Lung (tissue), 11 donors: ENCODE measurements at regions not wholly inside any gene's neighbourhood (a gene's known extent, or its start where the extent isn't known, plus 50 kb on each side); places are given as distances from the start of the nearest gene placed in this dataset.

Experiments used
- ATAC-seq: fragments of 200-7000 bp; cut with Tn5 transposase; one replicate; pipeline ENCODE4 v1.9.1; 2020; ENCODE audit warnings: moderate number of reproducible peaks; ENCODE audit not compliant: insufficient read depth, low FRiP score
- DNase-seq, 3 donors: peaks; one replicate each; pipeline ENCODE4 v3.0.0-alpha.2; 2013 to 2017
- H3K27ac ChIP-seq, 2 donors: one replicate each; pipeline ENCODE4 v1.5.1; 2013; ENCODE audit warnings: mild to moderate bottlenecking in 2 of 2, moderate library complexity in 2 of 2, control low read depth in 1 of 2, inconsistent platforms in 1 of 2, low read depth in 1 of 2, low read length in 1 of 2
- H3K27me3 ChIP-seq, 3 donors: one replicate each; pipeline ENCODE4 v1.5.1; 2013; ENCODE audit warnings: low read length in 2 of 3; ENCODE audit not compliant: control insufficient read depth in 3 of 3, insufficient read depth in 3 of 3
- H3K36me3 ChIP-seq, 4 donors: one replicate each; pipeline ENCODE4 v1.5.1; 2013; ENCODE audit warnings: low read length in 4 of 4, mild to moderate bottlenecking in 1 of 4, moderate library complexity in 1 of 4; ENCODE audit not compliant: control insufficient read depth in 4 of 4, insufficient read depth in 4 of 4
- H3K4me1 ChIP-seq, 5 donors: one replicate each; pipeline ENCODE4 v1.5.1; 2013; ENCODE audit warnings: low read length in 5 of 5, mild to moderate bottlenecking in 2 of 5, moderate library complexity in 1 of 5; ENCODE audit not compliant: control insufficient read depth in 5 of 5, insufficient read depth in 5 of 5
- H3K4me3 ChIP-seq: one replicate; pipeline ENCODE4 v1.5.1; 2013; ENCODE audit warnings: mild to moderate bottlenecking, control low read depth, moderate library complexity
- H3K9ac ChIP-seq, 2 donors: one replicate each; pipeline ENCODE4 v1.5.1; 2013; ENCODE audit warnings: low read length in 2 of 2, control low read depth in 1 of 2; ENCODE audit not compliant: insufficient read depth in 1 of 2
- H3K9me3 ChIP-seq, 4 donors: one replicate each; pipeline ENCODE4 v1.5.1; 2013; ENCODE audit warnings: low read length in 3 of 4, mild to moderate bottlenecking in 1 of 4, moderate library complexity in 1 of 4; ENCODE audit not compliant: control insufficient read depth in 4 of 4, insufficient read depth in 3 of 4
- CTCF ChIP-seq: IDR thresholded peaks from 2 replicates; pipeline ENCODE4 v1.5.1; 2012; ENCODE audit warnings: mild to moderate bottlenecking; ENCODE audit errors: control extremely low read depth, extremely low read depth
- WGBS, 2 donors: extraction: QIAGEN DNeasy Blood & Tissue Kit; methylation state at CpG; one replicate each; pipeline ENCODE4 v1.1.7; 2013; 5-methylcytosine and 5-hydroxymethylcytosine counted together
- donor health status: control.
- donor health status: control.
- donor health status: Bipolar disorder and iron deficiency.
- donor health status: healthy.
- donor health status: DM: yes; HTN: yes; CAD: no.

GRCh38 chr1:117686907-117687306, 81.1 kb downstream of the TENT5C start:
- TF ChIP-seq CTCF, result no peak
- no peak for DNase-seq
- H3K4me1 ChIP-seq, result peaks cover 0 to 3% (median 0%) of the 10 kb centered on the region in 5 donors
- H3K4me3 ChIP-seq, result no peak overlapping the region
- no peak overlapping the region for H3K9ac ChIP-seq
- no peaks in the 10 kb centered on the region for H3K36me3 ChIP-seq
- H3K9me3 ChIP-seq, result no peaks in the 10 kb centered on the region
- no peak overlapping the region for H3K27ac ChIP-seq
- no peak for ATAC-seq
- peaks cover 0 to 2% (median 0%) of the 10 kb centered on the region in 3 donors for H3K27me3 ChIP-seq
- 70 to 82% methylated on average over 2 of the region's 2 CpGs for WGBS, 2 donors

- no peak for ATAC-seq
- peaks cover 0 to 3% (median 0%) of the 10 kb centered on the region in 5 donors for H3K4me1 ChIP-seq
- 68 to 81% methylated on average over 4 of the region's 4 CpGs for WGBS, 2 donors
- no peak overlapping the region for H3K4me3 ChIP-seq
- peaks cover 0 to 2% (median 2%) of the 10 kb centered on the region in 3 donors for H3K27me3 ChIP-seq
- no peak for DNase-seq
- no peak overlapping the region for H3K27ac ChIP-seq
- H3K9me3 ChIP-seq, result no peaks in the 10 kb centered on the region
- TF ChIP-seq CTCF, result no peak
- H3K9ac ChIP-seq, result no peak overlapping the region
- no peaks in the 10 kb centered on the region for H3K36me3 ChIP-seq
Observed at GRCh38 chr1:117689997-117690625, 84.3 kb downstream of the TENT5C start.

- ATAC-seq (no peak), DNase-seq (no peak)
- TF ChIP-seq CTCF, result no peak
- WGBS, 2 donors, result 92 to 94% methylated on average over 2 of the region's 2 CpGs
- Histone ChIP-seq H3K4me3 (no peak overlapping the region), H3K36me3 (no peaks in the 10 kb centered on the region), H3K9ac (no peak overlapping the region), H3K9me3 (no peaks in the 10 kb centered on the region), H3K27me3 (peaks cover 0 to 2% (median 2%) of the 10 kb centered on the region in 3 donors), H3K27ac (no peak overlapping the region), H3K4me1 (peaks cover 0 to 15% (median 0%) of the 10 kb centered on the region in 5 donors)
Observed at GRCh38 chr1:117691942-117692341, 86.1 kb downstream of the TENT5C start.

- no peak overlapping the region for H3K27ac ChIP-seq
- no peak for DNase-seq
- no peak for ATAC-seq
- H3K4me3 ChIP-seq, result no peak overlapping the region
- H3K27me3 ChIP-seq, result peaks cover 0 to 2% (median 0%) of the 10 kb centered on the region in 3 donors
- no peak for TF ChIP-seq CTCF
- H3K9ac ChIP-seq, result no peak overlapping the region
- WGBS, 2 donors, result 54 to 65% methylated on average over 3 of the region's 3 CpGs
- peaks cover 0 to 17% (median 0%) of the 10 kb centered on the region in 5 donors for H3K4me1 ChIP-seq
- no peaks in the 10 kb centered on the region for H3K36me3 ChIP-seq
- H3K9me3 ChIP-seq, result no peaks in the 10 kb centered on the region
Observed at GRCh38 chr1:117694543-117694942, 88.7 kb downstream of the TENT5C start.
